H1 (cell line): ENCODE measurements at regions not wholly inside any gene's neighbourhood (a gene's known extent, or its start where the extent isn't known, plus 50 kb on each side); places are given as distances from the start of the nearest gene placed in this dataset.

Experiments used
- CTCF ChIA-PET: fragments of 300-600 bp; sonication (Branson Sonifier 250); formaldehyde crosslinking; loops from one replicate; lab custom pipeline; 2021; ENCODE audit not compliant: partially characterized antibody; lab: Charles Lee
- POLR2A ChIA-PET: fragments of 300-600 bp; sonication (Branson Sonifier 250); formaldehyde crosslinking; loops from one replicate; lab custom pipeline; 2021; ENCODE audit warnings: inconsistent platforms; ENCODE audit not compliant: partially characterized antibody; lab: Charles Lee
- DNase-seq, 2 experiments: peaks; one replicate each; pipeline versions ENCODE4 v3.0.0 to v3.0.0-alpha.2; 2010 to 2022; ENCODE audit warnings: low spot score in 2 of 2, low read depth in 1 of 2, mixed read lengths in 1 of 2
- FAIRE-seq: peaks from 2 replicates; lab custom pipeline; 2011; peaks lifted over from hg19 to GRCh38; lab: Jason Lieb, UNC
- H2AFZ ChIP-seq: 2 replicates; pipeline ENCODE4 v1.8.1; 2012; ENCODE audit warnings: low read length, inconsistent platforms
- H2AK5ac ChIP-seq: 2 replicates; pipeline ENCODE4 v1.6.1; 2013; ENCODE audit warnings: low read depth, low read length
- H2BK120ac ChIP-seq: replicated peaks from 2 replicates; pipeline ENCODE3; 2013; ENCODE audit warnings: low read depth, low read length, inconsistent platforms
- H2BK12ac ChIP-seq: 2 replicates; pipeline ENCODE4 v1.6.1; 2013; ENCODE audit warnings: low read depth, low read length
- H2BK15ac ChIP-seq: 2 replicates; pipeline ENCODE4 v1.6.1; 2013; ENCODE audit warnings: low read length
- H2BK20ac ChIP-seq: 2 replicates; pipeline ENCODE4 v1.6.1; 2013; ENCODE audit warnings: low read length
- H2BK5ac ChIP-seq: 2 replicates; pipeline ENCODE4 v1.6.1; 2013; ENCODE audit warnings: low read depth, low read length
- H3K14ac ChIP-seq: 2 replicates; pipeline ENCODE4 v1.6.1; 2013; ENCODE audit warnings: inconsistent platforms; ENCODE audit not compliant: insufficient read length
- H3K18ac ChIP-seq: 2 replicates; pipeline ENCODE4 v1.6.1; 2013; ENCODE audit warnings: low read length; ENCODE audit errors: extremely low read depth
- H3K23ac ChIP-seq: 2 replicates; pipeline ENCODE4 v1.6.1; 2013; ENCODE audit warnings: inconsistent platforms; ENCODE audit not compliant: insufficient read length
- H3K23me2 ChIP-seq: 2 replicates; pipeline ENCODE4 v1.6.1; 2013; ENCODE audit warnings: low read depth, low read length
- H3K27ac ChIP-seq: 2 replicates; pipeline ENCODE4 v1.6.1; 2011; ENCODE audit warnings: low read depth, low read length, inconsistent platforms
- H3K27me3 ChIP-seq, 4 experiments: replicated peaks in 1 of 4; 1 replicate in 1 of 4; 2 replicates in 3 of 4; pipeline versions ENCODE4 v1.6.1 to v1.8.1; 2011 to 2013; ENCODE audit warnings: low read length in 3 of 4, mild to moderate bottlenecking in 3 of 4, inconsistent platforms in 2 of 4, mixed read lengths in 2 of 4, moderate library complexity in 1 of 4; ENCODE audit not compliant: control insufficient read depth in 3 of 4, insufficient read depth in 3 of 4; ENCODE audit errors: extremely low read depth in 1 of 4
- H3K36me3 ChIP-seq, 4 experiments: 2 replicates each; pipeline versions ENCODE4 v1.6.1 to v1.8.1; 2011 to 2013; ENCODE audit warnings: mild to moderate bottlenecking in 4 of 4, low read length in 3 of 4, moderate library complexity in 2 of 4, control low read depth in 1 of 4, inconsistent platforms in 1 of 4; ENCODE audit not compliant: insufficient read depth in 4 of 4, control insufficient read depth in 2 of 4
- H3K4ac ChIP-seq: replicated peaks from 2 replicates; pipeline ENCODE3; 2013; ENCODE audit warnings: low read length, low read depth, mixed read lengths, inconsistent platforms; ENCODE audit not compliant: insufficient read length
- H3K4me1 ChIP-seq, 4 experiments: replicated peaks in 1 of 4; 1 replicate in 1 of 4; 2 replicates in 3 of 4; pipeline versions ENCODE4 v1.6.1 to v1.8.1; 2011 to 2013; ENCODE audit warnings: low read length in 3 of 4, inconsistent platforms in 2 of 4, mixed read lengths in 1 of 4; ENCODE audit not compliant: insufficient read depth in 4 of 4, control insufficient read depth in 3 of 4
- H3K4me2 ChIP-seq, 2 experiments: 2 replicates each; pipeline versions ENCODE4 v1.6.1 to v1.8.1; 2011 to 2013; ENCODE audit warnings: low read depth in 2 of 2, low read length in 2 of 2, control low read depth in 1 of 2, inconsistent platforms in 1 of 2, mild to moderate bottlenecking in 1 of 2; ENCODE audit not compliant: insufficient read depth in 1 of 2
- H3K4me3 ChIP-seq, 4 experiments: fragments of 200-600, 300-600 bp in 1 of 4; sonication (generic), shearing (Covaris generic), sonication (Bioruptor Twin) in 1 of 4; 2 replicates each; pipeline versions ENCODE4 v1.5.1 to v1.8.1; 2011 to 2016; ENCODE audit warnings: low read length in 4 of 4, low read depth in 3 of 4, control low read depth in 2 of 4, inconsistent platforms in 2 of 4, mild to moderate bottlenecking in 2 of 4, mixed read lengths in 1 of 4, moderate library complexity in 1 of 4; ENCODE audit not compliant: insufficient read depth in 2 of 4; ENCODE audit errors: extremely low read depth in 1 of 4
- H3K56ac ChIP-seq: replicated peaks from 2 replicates; pipeline ENCODE3; 2013; ENCODE audit warnings: low read depth, mild to moderate bottlenecking, mixed read lengths, low read length, inconsistent platforms; ENCODE audit not compliant: insufficient read length
- H3K79me1 ChIP-seq: 2 replicates; pipeline ENCODE4 v1.6.1; 2013; ENCODE audit warnings: low read depth, low read length, control low read depth
- H3K79me2 ChIP-seq, 2 experiments: 2 replicates each; pipeline versions ENCODE4 v1.6.1 to v1.8.1; 2012 to 2013; ENCODE audit warnings: low read length in 2 of 2, mild to moderate bottlenecking in 2 of 2, inconsistent platforms in 1 of 2; ENCODE audit not compliant: insufficient read depth in 2 of 2, control insufficient read depth in 1 of 2
- H3K9ac ChIP-seq, 4 experiments: replicated peaks in 1 of 4; 1 replicate in 1 of 4; 2 replicates in 3 of 4; pipeline versions ENCODE4 v1.6.1 to v1.8.1; 2011 to 2013; ENCODE audit warnings: low read depth in 3 of 4, low read length in 3 of 4, control low read depth in 2 of 4, mild to moderate bottlenecking in 2 of 4, moderate library complexity in 2 of 4, inconsistent platforms in 1 of 4; ENCODE audit errors: extremely low read depth in 1 of 4
- H3K9me3 ChIP-seq, 2 experiments: 2 replicates each; pipeline versions ENCODE4 v1.6.1 to v1.8.1; 2012 to 2013; ENCODE audit warnings: mild to moderate bottlenecking in 2 of 2, moderate library complexity in 2 of 2, control low read depth in 1 of 2, inconsistent platforms in 1 of 2, low read depth in 1 of 2, low read length in 1 of 2, mixed read lengths in 1 of 2; ENCODE audit not compliant: insufficient read depth in 2 of 2
- H4K20me1 ChIP-seq, 2 experiments: replicated peaks in 1 of 2; 2 replicates each; pipeline versions ENCODE3 to v1.8.1; 2011 to 2013; ENCODE audit warnings: inconsistent platforms in 2 of 2, low read length in 2 of 2, mild to moderate bottlenecking in 1 of 2; ENCODE audit not compliant: insufficient read depth in 2 of 2, control insufficient read depth in 1 of 2
- H4K5ac ChIP-seq: 2 replicates; pipeline ENCODE4 v1.6.1; 2013; ENCODE audit warnings: low read length, low read depth, mixed read lengths, inconsistent platforms; ENCODE audit not compliant: insufficient read length
- H4K8ac ChIP-seq: 2 replicates; pipeline ENCODE4 v1.8.0; 2013; ENCODE audit warnings: mild to moderate bottlenecking, moderate library complexity, low read length, inconsistent platforms; ENCODE audit not compliant: insufficient read depth; ENCODE audit errors: extremely low read depth
- H4K91ac ChIP-seq: replicated peaks from 2 replicates; pipeline ENCODE3; 2013; ENCODE audit warnings: low read length, mixed read lengths, inconsistent platforms; ENCODE audit not compliant: insufficient read length
- ASH2L ChIP-seq: fragments of 200-600, 300-600 bp; sonication (generic); IDR thresholded peaks from one replicate; pipeline ENCODE4 v1.7.1; 2017; ENCODE audit warnings: low read length
- BRCA1 ChIP-seq: IDR thresholded peaks from 2 replicates; pipeline ENCODE4 v1.6.1; 2012; ENCODE audit warnings: low read depth, low read length, improper control_type of control experiment
- CBX8 ChIP-seq: fragments of 300-800, 300-1000 bp; sonication (generic); IDR thresholded peaks from 2 replicates; pipeline ENCODE4 v1.7.1; 2016; ENCODE audit warnings: low read depth, low read length, borderline replicate concordance
- CTBP2 ChIP-seq: IDR thresholded peaks from 2 replicates; pipeline ENCODE4 v1.7.0; 2011; ENCODE audit warnings: borderline replicate concordance, mild to moderate bottlenecking, moderate library complexity, mixed read lengths, low read length; ENCODE audit not compliant: insufficient read depth, insufficient read length
- HDAC2 ChIP-seq, 2 experiments: fragments of 300-600 bp in 1 of 2; sonication (generic) in 1 of 2; IDR thresholded peaks; 2 replicates each; pipeline ENCODE4 v1.6.1; 2011 to 2012; ENCODE audit warnings: low read depth in 2 of 2, low read length in 2 of 2, mild to moderate bottlenecking in 2 of 2, moderate library complexity in 2 of 2, borderline replicate concordance in 1 of 2, inconsistent platforms in 1 of 2
- JUN ChIP-seq: IDR thresholded peaks from 2 replicates; pipeline ENCODE4 v1.6.1; 2011; ENCODE audit warnings: low read depth, mild to moderate bottlenecking, improper control_type of control experiment, low read length
- KDM1A ChIP-seq: fragments of 200-600, 300-600 bp; sonication (generic); IDR thresholded peaks from 2 replicates; pipeline ENCODE4 v1.7.1; 2016; ENCODE audit warnings: mild to moderate bottlenecking, low read length, borderline replicate concordance
- MAFK ChIP-seq: IDR thresholded peaks from 2 replicates; pipeline ENCODE4 v1.6.1; 2012; ENCODE audit warnings: low read depth, mild to moderate bottlenecking, improper control_type of control experiment, low read length
- PHF8 ChIP-seq: fragments of 200-600 bp; sonication (generic); conservative IDR thresholded peaks from 2 replicates; pipeline ENCODE4 v1.7.1; 2012; ENCODE audit warnings: low read depth, mild to moderate bottlenecking, inconsistent platforms, low read length, moderate library complexity
- SAP30 ChIP-seq: fragments of 300-600 bp; sonication (generic); IDR thresholded peaks from 2 replicates; pipeline ENCODE4 v1.7.1; 2012; ENCODE audit warnings: low read length, moderate library complexity, mild to moderate bottlenecking, inconsistent platforms; ENCODE audit not compliant: insufficient read depth, insufficient replicate concordance
- TCF12 ChIP-seq: IDR thresholded peaks from 2 replicates; pipeline ENCODE4 v1.6.1; 2011; ENCODE audit warnings: low read depth, mild to moderate bottlenecking, low read length
- WGBS, 2 experiments: shearing (Covaris generic) in 1 of 2; methylation state at CpG; one replicate each; pipeline versions ENCODE4 v1.1.6 to v1.1.7; 2013 to 2015; ENCODE audit warnings: low lambda C conversion rate in 2 of 2, mixed read lengths in 2 of 2, inconsistent platforms in 1 of 2, low coverage in 1 of 2, missing lambda C conversion rate in 1 of 2; ENCODE audit not compliant: insufficient replicate concordance in 2 of 2, insufficient coverage in 1 of 2, insufficient read length in 1 of 2; ENCODE audit errors: extremely low coverage in 1 of 2, missing lambda C conversion rate in 1 of 2; 5-methylcytosine and 5-hydroxymethylcytosine counted together
- TF ChIP-seq, protein P1 (sequence below): IDR thresholded peaks from 2 replicates; pipeline ENCODE4 v1.6.1; 2012; ENCODE audit warnings: inconsistent platforms
- TF ChIP-seq, protein P2 (sequence below): IDR thresholded peaks from 2 replicates; pipeline ENCODE4 v1.6.1; 2012; ENCODE audit warnings: inconsistent platforms

DNA sequence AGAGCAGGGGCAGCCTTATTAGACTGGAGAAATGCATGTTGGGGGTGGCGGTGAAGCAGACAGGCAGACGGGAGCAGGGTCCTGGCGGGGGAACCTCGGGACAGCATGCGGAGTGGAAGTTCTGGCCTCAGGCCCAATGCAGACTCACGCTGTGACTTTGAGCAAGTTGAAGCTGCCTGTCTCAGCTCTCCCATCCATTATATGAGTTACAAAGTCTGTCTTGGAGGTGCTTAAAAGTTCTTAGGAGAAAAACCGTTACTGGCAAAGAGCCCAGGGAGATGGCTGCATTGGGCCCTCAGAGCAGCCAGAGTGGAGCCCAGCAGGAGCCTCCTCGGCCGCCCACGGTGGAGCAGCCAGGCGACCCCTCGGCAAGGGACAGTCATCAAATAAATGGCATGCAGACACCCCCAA, 509.5 kb downstream of the PLXNA4 start:
- no peak overlapping the region for H2BK12ac ChIP-seq
- no peak overlapping the region for H2BK15ac ChIP-seq
- 88% methylated on average over 12 of the region's 12 CpGs; no CpG with 5 or more reads in 1 of the 2 experiments for WGBS, 2 experiments
- no peaks in the 10 kb centered on the region; the same call in 1 of the 2 replicates for H3K23me2 ChIP-seq
- FAIRE-seq = no peak
- no peak overlapping the region for H3K23ac ChIP-seq
- ChIA-PET POLR2A (no interaction called here), CTCF (interaction anchor here (0.7 to 1.4 kb wide), 4 partner anchors 19 to 208 kb away, joined by 3 to 4 read pairs (median 3); no protein-coding TSS in a partner anchor)
- no peak overlapping the region for H2AFZ ChIP-seq
- no peak overlapping the region for H3K9ac ChIP-seq
- no peak overlapping the region for H3K27ac ChIP-seq
- H4K20me1 ChIP-seq = no peaks in the 10 kb centered on the region
- no peak overlapping the region for H2BK5ac ChIP-seq
- H2AK5ac ChIP-seq = no peak overlapping the region
- H4K8ac ChIP-seq = no peak overlapping the region
- no peaks in the 10 kb centered on the region for H3K79me2 ChIP-seq
- H3K4me3 ChIP-seq = no peak overlapping the region
- H3K14ac ChIP-seq = no peak overlapping the region
- no peak overlapping the region for H4K91ac ChIP-seq
- no peak overlapping the region for H3K4me2 ChIP-seq
- no peak overlapping the region for H2BK120ac ChIP-seq
- no peak overlapping the region for H3K4ac ChIP-seq
- H3K9me3 ChIP-seq = no peaks in the 10 kb centered on the region
- no peaks in the 10 kb centered on the region; a peak in 1 of 7 replicates for H3K27me3 ChIP-seq
- H3K4me1 ChIP-seq = no peaks in the 10 kb centered on the region; a peak in 1 of 7 replicates
- no peak for DNase-seq
- H3K36me3 ChIP-seq = no peaks in the 10 kb centered on the region
- H3K18ac ChIP-seq = no peak overlapping the region
- no peaks in the 10 kb centered on the region for H3K79me1 ChIP-seq
- no peak overlapping the region for H3K56ac ChIP-seq
- no peak overlapping the region for H4K5ac ChIP-seq
- H2BK20ac ChIP-seq = no peak overlapping the region
- TF ChIP-seq CTBP2 (no peak), CBX8 (no peak), TCF12 (no peak), BRCA1 (no peak), KDM1A (no peak), JUN (no peak), HDAC2 (IDR thresholded peaks at IDR 0.05; ENCODE audit: borderline replicate concordance in 1 of 2, low read depth in 2 of 2, low read length in 2 of 2) (no peak), PHF8 (no peak), ASH2L (no peak), SAP30 (no peak), MAFK (no peak)
- TF ChIP-seq, protein P1, sequence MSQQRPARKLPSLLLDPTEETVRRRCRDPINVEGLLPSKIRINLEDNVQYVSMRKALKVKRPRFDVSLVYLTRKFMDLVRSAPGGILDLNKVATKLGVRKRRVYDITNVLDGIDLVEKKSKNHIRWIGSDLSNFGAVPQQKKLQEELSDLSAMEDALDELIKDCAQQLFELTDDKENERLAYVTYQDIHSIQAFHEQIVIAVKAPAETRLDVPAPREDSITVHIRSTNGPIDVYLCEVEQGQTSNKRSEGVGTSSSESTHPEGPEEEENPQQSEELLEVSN = no peak
- TF ChIP-seq, protein P2, sequence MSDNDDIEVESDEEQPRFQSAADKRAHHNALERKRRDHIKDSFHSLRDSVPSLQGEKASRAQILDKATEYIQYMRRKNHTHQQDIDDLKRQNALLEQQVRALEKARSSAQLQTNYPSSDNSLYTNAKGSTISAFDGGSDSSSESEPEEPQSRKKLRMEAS = no peak
